KMS-11 (cell line): ENCODE measurements at regions not wholly inside any gene's neighbourhood (a gene's known extent, or its start where the extent isn't known, plus 50 kb on each side); places are given as distances from the start of the nearest gene placed in this dataset.
"Not testable (repeated sequence)": the region's sequence is repeated elsewhere in the genome, so short reads cannot be mapped to it uniquely, and the experiment has no call there.

Experiments used
- H2AFZ ChIP-seq: fragments of 200-600 bp; sonication (generic); 2 replicates; pipeline ENCODE4 v1.6.1; 2016; ENCODE audit warnings: antibody characterized with exemption, mixed run types, low read depth
- H3K27ac ChIP-seq: fragments of 200-600 bp; sonication (generic); 2 replicates; pipeline ENCODE4 v1.6.1; 2016; ENCODE audit warnings: mild to moderate bottlenecking, mixed run types
- H3K27me3 ChIP-seq: fragments of 200-600 bp; sonication (generic); 2 replicates; pipeline ENCODE4 v1.6.1; 2017; ENCODE audit warnings: mild to moderate bottlenecking, low read depth, mixed run types, moderate library complexity; ENCODE audit not compliant: insufficient read depth
- H3K36me3 ChIP-seq: fragments of 200-600 bp; sonication (generic); 2 replicates; pipeline ENCODE4 v1.6.1; 2017; ENCODE audit warnings: mild to moderate bottlenecking, mixed run types; ENCODE audit not compliant: insufficient read depth
- H3K4me1 ChIP-seq: fragments of 200-600 bp; sonication (generic); 2 replicates; pipeline ENCODE4 v1.6.1; 2016; ENCODE audit warnings: mild to moderate bottlenecking, low read depth, mixed run types; ENCODE audit not compliant: poor library complexity, severe bottlenecking
- H3K4me2 ChIP-seq: fragments of 200-600 bp; sonication (generic); 2 replicates; pipeline ENCODE4 v1.7.0; 2016; ENCODE audit warnings: mild to moderate bottlenecking, mixed run types
- H3K4me3 ChIP-seq: fragments of 200-600 bp; sonication (generic); IDR thresholded peaks from 2 replicates; pipeline ENCODE4 v1.6.1; 2017; ENCODE audit warnings: low read depth, low read length, mixed read lengths; ENCODE audit not compliant: insufficient read depth
- H3K79me2 ChIP-seq: fragments of 200-600 bp; sonication (generic); 2 replicates; pipeline ENCODE4 v1.6.1; 2016; ENCODE audit warnings: low read depth, mixed run types; ENCODE audit not compliant: insufficient read depth
- H3K9ac ChIP-seq: fragments of 200-600 bp; sonication (generic); 2 replicates; pipeline ENCODE4 v1.6.1; 2016; ENCODE audit warnings: mild to moderate bottlenecking, mixed run types
- H4K20me1 ChIP-seq: fragments of 200-600 bp; sonication (generic); 2 replicates; pipeline ENCODE4 v1.6.1; 2016; ENCODE audit warnings: mild to moderate bottlenecking, mixed run types; ENCODE audit not compliant: insufficient read depth
- CTCF ChIP-seq: fragments of 200-600 bp; sonication (generic); conservative IDR thresholded peaks from 2 replicates; pipeline ENCODE4 v1.6.1; 2017; ENCODE audit warnings: low read depth, mild to moderate bottlenecking, antibody characterized with exemption, low read length, moderate library complexity, mixed read lengths

GRCh38 chr3:51588724-51589123, 50.2 kb downstream of the RAD54L2 start:
- no peak overlapping the region for H3K4me2 ChIP-seq

GRCh38 chr3:51591231-51591630, 52.7 kb downstream of the RAD54L2 start:
- Histone ChIP-seq H3K27me3 (no peaks in the 10 kb centered on the region), H2AFZ (no peak overlapping the region), H3K9ac (no peak overlapping the region), H3K79me2 (no peaks in the 10 kb centered on the region), H3K27ac (no peak overlapping the region), H3K4me2 (no peak overlapping the region), H3K4me1 (no peaks in the 10 kb centered on the region), H3K4me3 (no peak overlapping the region), H3K36me3 (no peaks in the 10 kb centered on the region), H4K20me1 (no peaks in the 10 kb centered on the region)
- no peak for TF ChIP-seq CTCF

More at GRCh38 chr3:51588724-51589123, 50.2 kb downstream of the RAD54L2 start:
- Histone ChIP-seq H3K4me1 (no peaks in the 10 kb centered on the region), H3K27me3 (no peaks in the 10 kb centered on the region), H3K79me2 (no peaks in the 10 kb centered on the region), H3K4me3 (no peak overlapping the region), H3K27ac (no peak overlapping the region), H3K36me3 (no peaks in the 10 kb centered on the region), H3K9ac (no peak overlapping the region), H2AFZ (no peak overlapping the region), H4K20me1 (no peaks in the 10 kb centered on the region)
- TF ChIP-seq CTCF: no peak

- Histone ChIP-seq H3K27ac (no peak overlapping the region), H3K79me2 (no peaks in the 10 kb centered on the region), H3K4me1 (no peaks in the 10 kb centered on the region), H3K4me3 (no peak overlapping the region), H3K4me2 (no peak overlapping the region), H4K20me1 (no peaks in the 10 kb centered on the region), H3K36me3 (no peaks in the 10 kb centered on the region), H2AFZ (no peak overlapping the region), H3K27me3 (no peaks in the 10 kb centered on the region), H3K9ac (no peak overlapping the region)
- TF ChIP-seq CTCF: no peak
Observed at GRCh38 chr3:51593697-51594096, 55.2 kb downstream of the RAD54L2 start.

GRCh38 chr3:51599638-51600037, 61.1 kb downstream of the RAD54L2 start:
- H4K20me1 ChIP-seq, H3K79me2 ChIP-seq, H3K9ac ChIP-seq, H3K4me3 ChIP-seq, H3K27ac ChIP-seq, H3K36me3 ChIP-seq, H2AFZ ChIP-seq, H3K4me2 ChIP-seq, H3K27me3 ChIP-seq: not testable (repeated sequence)
- peaks cover 21% of the 10 kb centered on the region for H3K4me1 ChIP-seq

- no peak for TF ChIP-seq CTCF
- H3K79me2 ChIP-seq: 0 out of 2 replicates have a peak, but pooled peaks cover 15% of the 10 kb centered on the region
- H3K9ac ChIP-seq: no peak overlapping the region
- no peaks in the 10 kb centered on the region for H3K36me3 ChIP-seq
- no peaks in the 10 kb centered on the region for H4K20me1 ChIP-seq
- peaks cover 49% of the 10 kb centered on the region for H3K4me1 ChIP-seq
- no peaks in the 10 kb centered on the region for H3K27me3 ChIP-seq
- H3K4me3 ChIP-seq: no peak overlapping the region
- H3K27ac ChIP-seq: peak overlapping the region; percentile 81; the same call in 1 of the 2 replicates
- no peak overlapping the region for H2AFZ ChIP-seq
- H3K4me2 ChIP-seq: peak overlapping the region; percentile 13; the same call in 1 of the 2 replicates
Observed at GRCh38 chr3:51604212-51604611, 65.7 kb downstream of the RAD54L2 start.
